HG02885 (cell line): ENCODE measurements at regions not wholly inside any gene's neighbourhood (a gene's known extent, or its start where the extent isn't known, plus 50 kb on each side); places are given as distances from the start of the nearest gene placed in this dataset.

Source experiments
- ATAC-seq: cut with Tn5 transposase; IDR thresholded peaks from one replicate; pipeline ENCODE4 v1.9.1; 2021; ENCODE audit warnings: mild to moderate bottlenecking; ENCODE audit not compliant: unreplicated experiment, poor library complexity

DNA sequence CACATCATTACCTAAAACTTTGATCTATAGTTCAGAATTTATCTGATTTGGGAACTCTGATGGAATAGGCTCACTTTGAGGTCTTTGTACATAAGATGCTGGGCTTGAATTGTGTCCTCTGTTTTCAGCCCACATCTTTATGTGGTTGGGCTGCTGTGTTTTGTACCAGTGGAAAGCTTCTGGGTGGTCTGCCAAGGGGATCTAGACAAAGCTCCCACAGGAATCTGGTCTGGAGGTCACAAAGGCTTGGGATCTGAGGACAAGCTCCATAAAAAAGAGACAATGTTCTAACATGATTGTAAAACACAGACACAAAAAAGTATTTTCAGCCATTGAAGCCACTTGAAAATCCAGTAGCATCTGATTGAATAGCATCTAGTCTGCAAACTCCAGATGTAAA, 393.5 kb upstream of the PITX2 start:
- ATAC-seq = no peak

DNA sequence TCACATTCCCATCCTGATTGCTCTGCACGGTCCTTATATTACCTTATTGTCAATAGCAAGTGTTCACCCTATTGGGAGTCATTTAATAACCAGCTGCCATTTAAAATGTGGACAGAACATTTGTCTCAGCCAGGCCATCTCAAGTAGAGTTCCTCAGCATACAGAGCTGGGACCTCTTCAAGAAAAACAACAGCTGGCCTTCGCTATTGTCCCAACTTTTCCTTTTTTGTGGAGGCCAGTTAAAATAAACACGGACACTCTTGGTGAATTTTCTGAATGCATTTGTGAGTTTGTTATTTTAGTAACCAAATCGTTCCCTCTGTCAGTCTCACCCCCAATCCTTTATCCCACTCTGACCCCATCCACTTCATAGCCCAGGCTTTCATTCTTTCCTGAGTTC, 395.3 kb upstream of the PITX2 start:
- ATAC-seq = no peak

DNA sequence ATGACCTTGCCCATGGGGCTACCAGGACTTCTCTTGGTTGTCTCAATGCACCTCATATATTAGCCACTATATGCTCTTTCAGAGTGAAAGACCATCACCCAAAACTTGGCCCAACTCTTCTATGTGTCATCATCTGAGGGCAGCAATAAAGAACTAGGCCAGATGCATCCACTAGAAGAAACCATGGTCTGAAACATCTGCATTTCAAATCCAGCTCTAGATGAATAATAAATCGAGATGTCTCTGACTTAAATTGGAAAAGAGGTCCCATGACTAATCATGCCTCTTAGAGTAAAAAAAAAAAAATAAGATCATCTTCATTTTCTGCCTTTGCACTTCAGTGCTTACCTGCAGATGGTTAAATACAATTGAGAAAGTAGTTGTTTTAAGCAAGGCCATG, 397.6 kb upstream of the PITX2 start:
- no peak for ATAC-seq

DNA sequence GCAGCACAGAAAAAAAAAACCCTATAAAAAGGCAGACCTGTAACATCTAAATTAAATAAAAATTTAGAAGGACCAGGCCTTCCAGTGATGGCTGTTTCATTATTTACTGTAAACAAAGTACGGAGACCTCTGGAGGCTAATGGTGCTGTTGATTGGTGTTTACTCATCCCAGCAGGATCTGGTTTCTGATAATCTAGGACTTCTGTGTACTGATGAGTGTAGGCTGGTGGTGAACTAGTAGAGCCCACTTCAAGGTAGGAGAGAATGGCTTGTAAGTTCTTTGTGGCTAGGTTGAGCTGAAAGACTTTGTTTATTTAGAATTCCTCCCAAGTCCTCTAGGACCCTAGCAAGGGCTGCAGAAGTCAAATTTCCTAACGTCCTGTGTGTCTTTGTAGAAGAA, 398.1 kb upstream of the PITX2 start:
- no peak for ATAC-seq

DNA sequence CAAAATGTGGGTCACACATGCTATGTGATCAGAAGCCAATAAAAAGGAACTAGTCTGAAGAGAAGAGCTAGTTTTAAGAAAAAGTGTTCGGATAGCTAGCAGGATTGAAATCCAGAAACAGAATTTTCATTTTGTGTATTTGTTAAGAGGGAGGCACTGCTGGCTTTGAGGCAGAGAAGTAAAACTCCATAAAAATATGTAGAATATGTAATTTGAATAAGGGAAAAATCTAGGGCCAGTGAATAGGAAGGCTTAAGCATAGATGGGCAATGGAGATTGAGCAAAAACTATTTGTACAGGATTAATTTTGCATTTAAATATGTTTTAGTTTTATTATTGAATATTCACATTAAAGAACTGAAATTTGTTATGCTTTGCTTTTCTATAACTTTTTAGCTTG, 399.9 kb upstream of the PITX2 start:
- ATAC-seq = no peak

DNA sequence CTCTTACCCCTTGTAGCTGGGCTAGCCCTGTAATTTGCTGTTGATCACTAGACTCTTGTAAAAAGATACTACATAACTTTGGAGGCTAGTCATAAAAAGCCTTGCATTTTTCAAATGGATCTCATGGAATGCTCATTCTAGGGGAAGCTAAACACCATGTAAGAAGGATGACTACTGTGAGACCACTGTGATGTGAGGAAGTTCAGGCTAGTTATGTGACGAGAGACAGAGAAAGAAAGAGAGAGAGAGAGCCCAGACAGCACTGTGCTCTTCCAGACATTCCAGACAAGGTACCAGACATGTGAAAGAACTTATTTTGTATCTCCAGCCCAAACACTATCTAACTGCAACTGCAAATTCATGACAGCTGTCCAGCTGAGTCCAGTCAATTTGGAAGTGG, 404.6 kb upstream of the PITX2 start:
- no peak for ATAC-seq

DNA sequence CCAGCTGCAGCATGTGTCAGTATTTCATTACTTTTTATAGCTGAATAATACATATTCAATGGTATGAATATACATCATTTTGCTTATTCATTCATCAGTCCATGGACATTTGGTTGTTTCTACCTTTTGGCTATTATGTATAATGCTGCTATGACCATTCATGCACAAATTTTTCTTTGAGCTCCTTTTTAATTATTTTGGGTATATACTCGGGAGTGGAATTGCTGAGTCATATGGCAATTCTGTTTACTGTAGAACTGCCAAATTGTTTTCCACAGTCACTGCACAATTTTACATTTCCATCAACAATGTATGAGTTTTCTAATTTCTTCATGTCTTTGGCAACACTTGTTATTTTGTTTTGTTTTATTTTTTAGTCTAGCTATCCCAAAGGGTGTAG, 405.9 kb upstream of the PITX2 start:
- ATAC-seq = no peak

DNA sequence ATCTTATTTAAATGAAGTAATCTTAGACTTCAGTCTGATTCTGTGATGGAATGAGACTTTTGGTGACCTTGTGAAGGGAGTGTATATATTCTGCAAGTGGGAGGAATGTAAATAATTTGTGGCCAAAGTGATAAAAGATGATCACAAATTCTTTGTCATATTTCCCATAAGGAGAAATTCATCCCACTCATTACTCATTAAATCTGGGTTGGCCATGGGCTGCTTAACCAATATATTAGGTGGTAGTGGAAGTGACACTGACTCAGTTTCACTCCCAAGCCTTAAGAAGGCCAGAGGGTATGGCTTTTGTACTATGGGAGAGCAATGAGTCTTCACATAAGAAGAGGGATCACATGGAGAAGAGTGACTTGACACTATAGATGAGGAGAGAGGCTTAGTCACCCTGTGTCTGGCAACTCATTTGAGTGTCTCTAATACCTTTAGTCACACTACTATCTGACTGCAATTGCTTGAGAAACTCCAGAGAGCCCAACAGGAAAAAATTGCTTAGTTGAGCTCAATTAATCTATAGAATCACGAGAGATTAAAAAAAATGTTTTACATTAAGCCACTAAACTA, 408.2 kb upstream of the PITX2 start:
- no peak for ATAC-seq

DNA sequence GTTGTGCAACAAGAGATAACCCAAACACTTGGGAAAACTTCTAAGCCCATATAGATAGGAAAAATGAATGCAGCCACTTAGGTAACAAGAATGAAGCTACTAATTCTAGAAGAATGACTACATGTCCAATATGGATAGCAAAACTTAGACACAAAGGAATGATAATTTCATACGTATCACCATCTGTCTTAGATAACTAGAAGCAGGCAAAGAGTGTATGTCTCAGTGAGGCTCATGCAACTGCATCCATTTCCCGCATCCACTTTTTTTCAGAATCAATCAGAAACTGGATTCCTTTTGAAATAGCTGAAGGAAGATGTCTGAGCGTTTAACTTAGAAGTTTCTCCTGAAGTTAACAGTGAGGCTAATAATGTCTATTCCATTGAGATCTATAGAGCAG, 408.7 kb upstream of the PITX2 start:
- no peak for ATAC-seq

DNA sequence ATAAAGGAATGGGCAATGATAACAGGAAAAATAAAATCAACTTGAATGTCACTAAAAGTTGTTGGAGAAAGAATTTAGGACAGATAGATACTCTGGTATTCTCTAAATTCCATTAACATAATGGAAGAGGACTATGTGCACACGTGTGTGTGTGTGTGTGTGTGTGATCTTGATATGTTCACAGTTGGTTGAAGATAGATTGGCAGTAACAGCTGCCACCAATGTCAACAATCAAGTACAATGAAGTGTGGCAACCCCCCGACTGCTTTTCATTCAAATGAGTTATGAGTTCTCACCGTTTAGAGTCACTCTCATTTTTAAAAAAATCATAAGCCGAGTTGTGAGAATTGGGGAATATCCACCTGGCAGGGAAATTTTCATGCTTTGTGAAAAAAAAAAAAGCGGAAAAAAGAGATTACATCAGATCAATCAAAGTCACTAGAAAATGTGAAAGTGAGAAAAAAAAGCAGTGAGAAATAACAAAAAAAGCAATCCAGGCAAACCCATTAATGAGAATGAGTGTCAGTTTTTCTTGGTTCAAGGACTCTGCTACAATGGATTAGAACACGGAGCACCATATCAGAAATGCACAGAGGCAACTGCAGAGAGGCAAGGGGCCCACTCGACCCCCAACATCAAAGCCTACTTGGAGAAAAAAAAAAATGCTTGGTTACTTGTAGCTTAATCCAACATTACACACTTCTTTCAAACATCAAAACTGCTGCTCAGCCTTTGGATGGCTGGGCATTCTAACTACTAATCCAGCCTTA, 414.9 kb upstream of the PITX2 start:
- ATAC-seq = no peak

DNA sequence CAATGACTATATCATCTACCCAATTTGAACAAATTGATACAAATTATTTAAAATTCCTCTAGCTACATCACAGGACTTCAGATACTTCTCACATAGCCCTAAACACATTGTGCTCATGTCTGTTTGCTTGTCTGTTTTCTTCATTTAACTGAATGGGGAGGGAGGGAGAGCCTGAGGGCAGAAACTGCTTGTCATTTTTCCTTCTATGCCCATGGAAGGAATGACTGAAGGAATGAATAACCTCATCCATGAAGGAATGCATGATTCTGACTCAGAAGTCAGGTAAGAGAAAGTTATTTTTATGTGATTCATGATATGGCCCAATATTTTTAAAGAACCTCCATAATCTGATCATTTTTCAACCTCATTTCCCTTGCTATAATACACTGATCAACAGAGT, 418.0 kb upstream of the PITX2 start:
- ATAC-seq = no peak

DNA sequence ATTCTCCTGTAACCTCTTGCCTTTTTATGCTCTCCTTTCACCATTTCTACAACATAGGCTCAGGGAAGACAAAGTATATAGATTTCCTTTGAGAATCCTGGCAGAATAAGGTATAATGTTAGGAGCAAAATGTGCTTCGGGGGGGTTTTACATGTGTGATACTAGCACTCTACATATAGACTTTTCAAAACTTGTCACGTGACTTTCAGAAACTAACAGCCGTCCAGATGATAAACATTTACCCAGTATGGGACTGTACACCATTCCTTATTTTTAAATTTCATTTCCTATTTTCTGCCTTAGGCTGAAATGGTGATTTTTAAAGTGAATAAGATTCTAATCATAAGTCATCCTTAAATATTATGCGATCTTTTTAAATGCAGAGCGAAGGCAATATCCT, 420.4 kb upstream of the PITX2 start:
- ATAC-seq = no peak

DNA sequence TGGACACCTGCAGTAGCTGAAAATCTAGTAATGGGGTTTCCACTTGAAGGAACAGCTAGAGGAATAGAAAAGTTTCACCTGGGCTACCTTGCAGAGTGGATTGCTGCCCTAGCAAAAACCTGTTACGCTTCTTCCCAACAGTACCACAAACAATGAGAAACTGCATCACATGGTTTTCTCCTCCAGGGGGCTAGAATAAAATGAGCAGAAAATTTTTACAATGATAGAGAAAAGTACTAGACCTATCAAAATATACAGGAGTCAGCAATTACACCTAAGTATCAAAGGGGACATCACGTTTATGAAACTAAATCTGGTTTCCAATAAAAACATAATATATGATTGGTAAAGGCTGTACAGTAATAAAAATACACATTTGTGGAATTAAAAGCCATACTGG, 423.1 kb upstream of the PITX2 start:
- no peak for ATAC-seq

DNA sequence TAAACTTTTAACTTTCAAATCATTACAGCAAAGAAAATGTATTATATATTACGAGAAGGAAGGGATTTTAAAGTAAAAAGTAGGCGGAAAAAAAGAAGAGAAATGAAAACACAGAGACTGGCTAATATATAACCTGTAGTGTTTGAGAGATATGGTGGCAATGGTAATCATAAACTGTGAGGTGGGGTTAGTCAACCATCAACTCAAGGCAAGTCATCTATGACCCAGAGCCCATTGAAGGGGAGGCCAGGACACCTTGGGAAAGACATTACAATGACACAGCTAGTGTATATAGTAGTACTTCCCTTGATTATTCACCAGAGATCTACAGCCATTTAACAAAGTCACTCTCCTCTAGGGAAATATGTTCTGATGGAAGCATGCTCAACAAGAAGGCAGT, 423.9 kb upstream of the PITX2 start:
- ATAC-seq = no peak

DNA sequence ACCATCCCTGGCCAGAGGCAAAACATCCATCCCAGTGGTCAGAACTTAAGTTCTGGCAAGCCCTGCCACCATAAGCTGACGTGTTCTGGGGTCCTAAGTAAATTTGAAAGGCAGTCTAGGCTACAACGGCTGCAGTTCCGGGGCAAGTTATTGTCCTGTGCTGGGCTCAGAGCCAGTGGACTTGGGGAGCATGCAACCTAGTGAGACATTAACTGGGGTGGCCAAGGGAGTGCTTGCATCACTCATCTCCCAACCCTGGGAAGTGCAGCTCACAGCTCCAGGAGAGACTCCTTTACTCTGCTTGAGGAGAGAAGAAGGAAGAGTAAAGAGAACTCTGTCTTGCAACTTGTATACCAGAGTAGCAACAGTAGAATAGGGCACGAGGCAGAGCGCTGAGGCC, 425.4 kb upstream of the PITX2 start:
- no peak for ATAC-seq

DNA sequence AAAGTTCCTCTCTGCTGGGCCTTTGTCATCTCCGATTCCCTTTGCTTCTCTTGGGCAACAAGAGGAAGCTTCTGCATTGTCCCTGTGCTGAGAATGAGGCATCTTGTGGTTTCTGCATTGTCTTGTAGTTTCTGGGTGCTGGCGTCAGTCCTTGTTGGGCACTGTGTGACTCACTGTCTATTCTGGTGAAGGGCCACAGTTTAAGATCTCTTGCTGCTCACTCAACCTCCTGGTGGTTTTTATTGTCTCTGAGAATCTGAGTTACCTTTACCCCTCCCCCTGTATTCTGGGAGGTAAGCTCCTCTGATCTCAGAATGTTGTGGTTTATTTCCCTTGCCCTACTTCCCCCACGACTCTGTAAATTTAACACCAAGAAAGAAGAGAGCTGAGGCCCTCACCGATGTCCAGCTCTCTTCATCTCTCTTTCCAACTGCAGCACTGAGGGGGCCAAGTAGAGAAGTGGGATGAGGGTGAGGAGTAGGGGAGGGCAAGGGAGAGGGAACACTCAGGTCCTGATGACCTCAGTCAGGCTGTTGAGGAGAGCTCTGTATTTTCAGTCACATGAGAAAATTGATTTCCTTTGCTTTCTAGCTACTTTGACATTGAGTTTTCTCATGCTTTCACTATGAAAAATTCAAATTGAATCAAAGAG, 441.6 kb upstream of the PITX2 start:
- ATAC-seq = no peak

DNA sequence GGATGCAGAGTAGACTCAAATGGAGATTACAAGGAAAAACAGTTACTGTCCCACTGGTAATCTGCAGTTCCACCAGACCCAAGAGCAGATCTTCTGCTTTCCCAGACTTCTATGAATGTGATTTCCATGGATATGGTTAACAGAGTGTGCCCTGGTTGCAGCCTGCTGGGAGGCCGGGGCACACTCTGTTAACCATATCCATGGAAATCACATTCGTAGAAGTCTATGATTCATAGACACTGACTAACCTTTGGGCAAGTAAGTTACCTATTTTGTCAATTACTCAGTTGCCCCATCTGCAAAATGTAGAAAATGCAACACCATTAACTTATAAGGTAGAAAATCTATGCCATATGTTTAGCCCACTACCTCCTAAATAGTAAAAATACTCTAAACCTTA, 443.1 kb upstream of the PITX2 start:
- no peak for ATAC-seq

DNA sequence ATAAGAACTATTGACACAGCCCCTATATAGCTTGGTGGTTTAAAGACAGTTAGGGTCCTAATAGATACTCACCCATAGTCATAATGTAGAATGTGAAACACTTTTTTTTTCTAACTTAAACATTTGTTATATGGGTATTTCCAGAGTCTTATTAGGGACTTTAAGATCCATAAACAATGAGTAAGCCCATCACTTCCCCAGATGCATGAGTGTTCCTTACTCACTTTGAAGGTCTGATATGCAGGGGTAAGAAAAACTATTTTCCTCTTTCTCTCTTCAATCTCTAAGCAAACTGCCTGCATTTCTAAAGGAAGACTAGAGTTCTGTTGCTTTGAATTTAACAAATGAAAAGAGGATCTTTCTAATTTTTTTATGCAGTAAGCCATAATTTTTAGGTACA, 443.6 kb upstream of the PITX2 start:
- ATAC-seq = no peak

DNA sequence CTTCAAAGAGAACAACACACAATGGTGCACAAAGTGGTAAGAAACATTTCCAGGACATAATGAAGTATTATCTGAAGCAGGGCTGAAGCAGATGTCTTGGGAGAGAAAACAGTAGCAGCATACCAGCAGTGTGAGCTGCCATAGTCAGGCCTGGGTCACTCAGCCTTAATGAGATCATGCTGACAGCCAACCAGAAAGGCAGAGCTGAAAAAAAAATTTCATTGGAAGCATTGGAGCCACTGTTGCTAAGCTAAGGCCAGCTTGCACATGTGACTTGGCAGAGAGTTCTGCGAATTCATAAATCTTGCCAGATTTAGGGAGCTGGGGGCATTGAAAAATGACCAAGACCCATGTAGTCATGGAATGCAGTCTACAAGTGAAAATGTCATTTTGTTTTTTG, 444.0 kb upstream of the PITX2 start:
- no peak for ATAC-seq

DNA sequence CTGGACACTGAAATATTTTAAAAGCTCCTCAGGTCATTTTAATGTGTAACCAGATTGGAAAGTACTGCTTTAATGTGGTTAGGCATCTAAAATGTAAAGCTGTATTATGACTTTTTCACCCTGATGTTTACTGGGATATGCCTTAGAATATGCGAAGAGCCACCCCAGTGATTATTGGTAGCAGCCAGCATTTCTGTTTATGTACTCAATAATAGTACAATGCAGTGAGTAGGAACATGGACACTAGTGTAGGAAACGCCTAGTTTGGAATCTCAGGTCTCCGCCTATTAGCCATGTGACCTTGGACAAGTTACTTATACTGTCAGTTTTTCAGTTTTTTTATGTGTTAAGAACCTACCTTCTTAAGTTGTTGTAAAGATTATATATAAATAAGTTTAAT, 446.0 kb upstream of the PITX2 start:
- ATAC-seq = no peak

DNA sequence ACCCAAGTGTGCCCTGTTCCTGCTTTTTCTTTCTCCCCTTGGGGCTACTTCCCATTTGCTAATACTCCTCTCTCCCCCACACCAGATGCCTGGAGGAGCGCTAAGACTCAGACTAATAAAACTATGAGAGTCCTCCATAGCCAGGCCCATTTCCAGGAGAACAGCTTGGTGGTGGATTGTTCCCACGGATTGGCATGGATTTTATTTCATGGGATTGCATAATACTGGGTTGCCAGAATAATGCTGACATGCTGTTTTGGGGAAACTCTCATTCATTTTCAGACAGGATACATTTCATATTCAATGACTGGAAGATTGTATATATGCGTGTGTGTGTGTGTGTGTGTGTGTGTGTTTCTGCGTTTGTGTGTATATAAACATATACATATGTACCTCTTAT, 447.5 kb upstream of the PITX2 start:
- ATAC-seq = no peak

DNA sequence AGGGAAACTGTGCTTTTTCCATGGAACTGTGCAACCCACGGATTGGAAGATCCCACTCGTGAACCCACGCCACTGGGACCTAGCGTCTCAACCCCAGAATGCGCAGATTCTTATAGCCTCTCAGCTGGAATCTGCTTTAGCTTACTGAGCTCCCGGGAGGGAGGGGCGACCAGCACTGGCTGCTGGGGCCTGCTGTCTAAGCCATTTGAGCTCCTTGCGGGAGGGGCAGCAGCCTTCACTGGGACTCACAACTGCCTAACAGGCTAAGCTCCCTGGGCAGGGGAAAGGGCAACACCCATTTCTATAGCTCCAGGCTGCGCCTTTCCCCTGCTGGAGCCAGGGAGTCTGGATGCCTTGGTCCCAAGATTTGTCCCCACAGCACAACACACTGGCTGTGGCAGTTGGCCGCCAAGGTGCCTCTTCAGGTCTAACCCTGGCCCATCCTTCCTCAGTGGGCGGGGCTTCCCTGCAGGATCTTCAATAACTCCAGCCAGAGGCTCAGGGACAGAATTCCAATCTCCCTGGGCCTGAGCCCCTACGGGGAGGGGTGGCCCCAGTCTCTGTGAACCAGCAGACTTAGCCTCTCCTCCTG, 451.7 kb upstream of the PITX2 start:
- ATAC-seq = no peak
